Lung (tissue), 11 donors: ENCODE measurements at regions not wholly inside any gene's neighbourhood (a gene's known extent, or its start where the extent isn't known, plus 50 kb on each side); places are given as distances from the start of the nearest gene placed in this dataset.
"Not testable (repeated sequence)": the region's sequence is repeated elsewhere in the genome, so short reads cannot be mapped to it uniquely, and the experiment has no call there.

Experiments
- ATAC-seq: fragments of 200-7000 bp; cut with Tn5 transposase; one replicate; pipeline ENCODE4 v1.9.1; 2020; ENCODE audit warnings: moderate number of reproducible peaks; ENCODE audit not compliant: insufficient read depth, low FRiP score
- DNase-seq, 3 donors: peaks; one replicate each; pipeline ENCODE4 v3.0.0-alpha.2; 2013 to 2017
- H3K27ac ChIP-seq, 2 donors: one replicate each; pipeline ENCODE4 v1.5.1; 2013; ENCODE audit warnings: mild to moderate bottlenecking in 2 of 2, moderate library complexity in 2 of 2, control low read depth in 1 of 2, inconsistent platforms in 1 of 2, low read depth in 1 of 2, low read length in 1 of 2
- H3K27me3 ChIP-seq, 3 donors: one replicate each; pipeline ENCODE4 v1.5.1; 2013; ENCODE audit warnings: low read length in 2 of 3; ENCODE audit not compliant: control insufficient read depth in 3 of 3, insufficient read depth in 3 of 3
- H3K36me3 ChIP-seq, 4 donors: one replicate each; pipeline ENCODE4 v1.5.1; 2013; ENCODE audit warnings: low read length in 4 of 4, mild to moderate bottlenecking in 1 of 4, moderate library complexity in 1 of 4; ENCODE audit not compliant: control insufficient read depth in 4 of 4, insufficient read depth in 4 of 4
- H3K4me1 ChIP-seq, 5 donors: one replicate each; pipeline ENCODE4 v1.5.1; 2013; ENCODE audit warnings: low read length in 5 of 5, mild to moderate bottlenecking in 2 of 5, moderate library complexity in 1 of 5; ENCODE audit not compliant: control insufficient read depth in 5 of 5, insufficient read depth in 5 of 5
- H3K4me3 ChIP-seq: one replicate; pipeline ENCODE4 v1.5.1; 2013; ENCODE audit warnings: mild to moderate bottlenecking, control low read depth, moderate library complexity
- H3K9ac ChIP-seq, 2 donors: one replicate each; pipeline ENCODE4 v1.5.1; 2013; ENCODE audit warnings: low read length in 2 of 2, control low read depth in 1 of 2; ENCODE audit not compliant: insufficient read depth in 1 of 2
- H3K9me3 ChIP-seq, 4 donors: one replicate each; pipeline ENCODE4 v1.5.1; 2013; ENCODE audit warnings: low read length in 3 of 4, mild to moderate bottlenecking in 1 of 4, moderate library complexity in 1 of 4; ENCODE audit not compliant: control insufficient read depth in 4 of 4, insufficient read depth in 3 of 4
- WGBS, 2 donors: extraction: QIAGEN DNeasy Blood & Tissue Kit; methylation state at CpG; one replicate each; pipeline ENCODE4 v1.1.7; 2013; 5-methylcytosine and 5-hydroxymethylcytosine counted together
- TF ChIP-seq, protein P1 (sequence below): IDR thresholded peaks from 2 replicates; pipeline ENCODE4 v1.5.1; 2012; ENCODE audit warnings: mild to moderate bottlenecking; ENCODE audit errors: control extremely low read depth, extremely low read depth
- donor health status: control.
- donor health status: control.
- donor health status: Bipolar disorder and iron deficiency.
- donor health status: healthy.
- donor health status: DM: yes; HTN: yes; CAD: no.

GRCh38 chrX:1102786-1103185 is 109.7 kb downstream of the CRLF2 start:
- Histone ChIP-seq H3K36me3 (no peaks in the 10 kb centered on the region), H3K27me3 (peaks cover 0 to 4% (median 0%) of the 10 kb centered on the region in 3 donors), H3K4me3 (no peak overlapping the region), H3K4me1 (peaks cover 0 to 1% (median 0%) of the 10 kb centered on the region in 5 donors), H3K9ac (no peak overlapping the region), H3K9me3 (peaks cover 0 to 4% (median 1%) of the 10 kb centered on the region in 4 donors), H3K27ac (no peak overlapping the region)
- TF ChIP-seq, protein P1, sequence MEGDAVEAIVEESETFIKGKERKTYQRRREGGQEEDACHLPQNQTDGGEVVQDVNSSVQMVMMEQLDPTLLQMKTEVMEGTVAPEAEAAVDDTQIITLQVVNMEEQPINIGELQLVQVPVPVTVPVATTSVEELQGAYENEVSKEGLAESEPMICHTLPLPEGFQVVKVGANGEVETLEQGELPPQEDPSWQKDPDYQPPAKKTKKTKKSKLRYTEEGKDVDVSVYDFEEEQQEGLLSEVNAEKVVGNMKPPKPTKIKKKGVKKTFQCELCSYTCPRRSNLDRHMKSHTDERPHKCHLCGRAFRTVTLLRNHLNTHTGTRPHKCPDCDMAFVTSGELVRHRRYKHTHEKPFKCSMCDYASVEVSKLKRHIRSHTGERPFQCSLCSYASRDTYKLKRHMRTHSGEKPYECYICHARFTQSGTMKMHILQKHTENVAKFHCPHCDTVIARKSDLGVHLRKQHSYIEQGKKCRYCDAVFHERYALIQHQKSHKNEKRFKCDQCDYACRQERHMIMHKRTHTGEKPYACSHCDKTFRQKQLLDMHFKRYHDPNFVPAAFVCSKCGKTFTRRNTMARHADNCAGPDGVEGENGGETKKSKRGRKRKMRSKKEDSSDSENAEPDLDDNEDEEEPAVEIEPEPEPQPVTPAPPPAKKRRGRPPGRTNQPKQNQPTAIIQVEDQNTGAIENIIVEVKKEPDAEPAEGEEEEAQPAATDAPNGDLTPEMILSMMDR = no peak
- ATAC-seq (no peak), DNase-seq (no peak)
- WGBS, 2 donors = 66 to 78% methylated on average over 3 of the region's 3 CpGs

DNA sequence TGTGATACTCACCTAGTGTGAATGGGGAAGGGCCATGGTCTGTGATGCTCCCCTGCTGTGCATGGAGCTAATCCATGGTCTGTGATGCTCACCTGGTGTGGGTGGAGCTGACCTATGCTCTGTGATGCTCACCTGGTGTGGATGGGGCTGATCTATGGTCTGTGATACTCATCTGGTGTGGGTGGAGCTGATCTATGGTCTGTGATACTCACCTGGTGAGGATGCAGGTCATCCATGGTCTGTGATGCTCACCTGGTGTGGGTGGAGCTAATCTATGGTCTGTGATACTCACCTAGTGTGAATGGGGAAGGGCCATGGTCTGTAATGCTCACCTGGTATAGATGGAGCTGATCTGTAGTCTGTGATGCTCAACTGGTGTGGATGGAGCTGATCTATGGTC is 110.2 kb downstream of the CRLF2 start:
- not testable (repeated sequence) for ATAC-seq, H3K36me3 ChIP-seq, H3K27me3 ChIP-seq, H3K4me3 ChIP-seq, H3K27ac ChIP-seq, H3K9ac ChIP-seq, H3K4me1 ChIP-seq, H3K9me3 ChIP-seq, DNase-seq

DNA sequence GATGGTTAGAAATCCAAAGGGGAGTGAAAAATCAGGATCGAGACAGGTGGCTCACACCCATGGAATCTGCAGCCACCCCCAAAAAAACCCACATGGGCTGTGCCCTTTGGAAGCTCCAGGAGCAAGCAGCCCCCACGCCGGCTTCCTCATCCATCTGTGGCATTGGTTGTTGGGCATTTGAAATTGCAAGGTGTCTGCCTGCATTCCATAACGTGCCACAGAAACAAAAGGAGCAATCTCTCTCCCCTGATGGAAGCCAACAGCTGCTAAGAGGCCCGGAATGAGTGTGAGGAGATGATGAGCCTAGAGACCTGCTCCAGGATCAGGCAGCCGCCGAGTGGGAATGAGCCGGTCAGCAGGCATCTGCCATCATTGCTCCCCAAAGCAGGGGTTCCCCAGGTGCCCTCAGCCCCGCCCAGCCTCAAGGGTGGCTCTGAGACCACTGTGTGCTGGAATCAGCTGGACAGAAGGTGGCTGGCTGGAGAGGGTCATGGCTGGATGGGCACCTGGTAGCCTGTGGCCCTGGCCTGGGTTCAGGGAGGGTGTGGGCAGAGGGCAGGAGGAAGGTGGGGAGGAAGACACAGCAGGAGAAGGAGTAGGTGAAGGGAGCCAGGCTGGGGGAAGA is 113.2 kb downstream of the CRLF2 start:
- Histone ChIP-seq H3K27ac (no peak overlapping the region), H3K9me3 (peaks cover 0 to 15% (median 9%) of the 10 kb centered on the region in 4 donors), H3K4me1 (no peaks in the 10 kb centered on the region), H3K9ac (no peak overlapping the region), H3K36me3 (no peaks in the 10 kb centered on the region), H3K27me3 (peaks cover 0 to 8% (median 4%) of the 10 kb centered on the region in 3 donors), H3K4me3 (no peak overlapping the region)
- ATAC-seq (no peak), DNase-seq (no peak)
- WGBS, 2 donors = 80 to 85% methylated on average over 9 of the region's 9 CpGs
- TF ChIP-seq, protein P1 = no peak

DNA sequence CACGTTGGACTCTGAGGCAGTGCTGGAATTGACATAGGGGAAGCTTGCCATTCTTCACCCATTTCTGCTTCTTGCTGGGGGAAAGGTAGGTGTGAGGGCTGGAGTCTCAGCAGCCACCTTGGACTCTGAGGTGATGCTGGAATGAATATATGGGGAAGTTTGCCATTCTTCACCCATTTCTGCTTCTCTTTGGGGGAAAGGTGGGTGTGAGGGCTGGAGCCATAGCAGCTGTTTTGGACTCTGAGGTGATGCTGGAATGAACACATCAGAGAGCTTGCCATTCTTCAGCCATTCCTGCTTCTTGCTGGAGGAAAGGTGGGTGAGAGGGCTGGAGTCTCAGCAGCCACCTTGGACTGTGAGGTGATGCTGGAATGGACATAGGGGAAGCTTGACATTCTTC is 115.1 kb downstream of the CRLF2 start:
- Histone ChIP-seq H3K36me3 (no peaks in the 10 kb centered on the region), H3K9ac (no peak overlapping the region), H3K4me1 (no peaks in the 10 kb centered on the region), H3K9me3 (peaks cover 0 to 15% (median 9%) of the 10 kb centered on the region in 4 donors), H3K4me3 (no peak overlapping the region), H3K27ac (no peak overlapping the region), H3K27me3 (peaks cover 0 to 8% (median 4%) of the 10 kb centered on the region in 3 donors)
- DNase-seq (no peak), ATAC-seq (no peak)
- TF ChIP-seq, protein P1 = no peak
- 92 to 100% methylated on average over 1 of the region's 1 CpG for WGBS, 2 donors
